ENCODE measurements at regions not wholly inside any gene's neighbourhood (a gene's known extent, or its start where the extent isn't known, plus 50 kb on each side); places are given as distances from the start of the nearest gene placed in this dataset.

GRCh38 chrX:40449396-40449795 lies 131.4 kb upstream of the ATP6AP2 start:
- DNase-seq, result no peak

GRCh38 chrX:40448793-40449192 lies 132.0 kb upstream of the ATP6AP2 start:
- DNase-seq, result no peak

- DNase-seq, result no peak
Observed at GRCh38 chrX:40446921-40447320, 133.8 kb upstream of the ATP6AP2 start.

DNA sequence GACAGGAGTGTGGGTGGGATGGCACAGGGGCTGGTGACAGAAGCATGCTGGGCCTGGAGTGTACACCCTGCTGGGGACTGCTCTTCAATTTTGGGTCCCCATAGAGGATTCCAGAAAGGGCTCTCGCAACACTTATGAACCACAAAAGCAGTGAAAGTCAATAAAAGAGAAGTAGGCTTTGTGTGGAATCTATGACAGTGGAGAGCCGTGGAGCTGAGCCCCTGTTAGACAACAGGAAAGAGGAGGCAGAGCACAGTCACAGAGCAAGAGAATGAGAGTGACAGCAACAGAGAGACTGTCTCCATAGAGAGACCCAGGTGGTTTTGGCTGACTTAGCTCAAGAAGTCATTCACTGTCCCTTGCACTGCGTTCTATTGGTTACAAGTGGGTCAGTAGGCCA lies 135.1 kb upstream of the ATP6AP2 start:
- DNase-seq, result no peak

DNA sequence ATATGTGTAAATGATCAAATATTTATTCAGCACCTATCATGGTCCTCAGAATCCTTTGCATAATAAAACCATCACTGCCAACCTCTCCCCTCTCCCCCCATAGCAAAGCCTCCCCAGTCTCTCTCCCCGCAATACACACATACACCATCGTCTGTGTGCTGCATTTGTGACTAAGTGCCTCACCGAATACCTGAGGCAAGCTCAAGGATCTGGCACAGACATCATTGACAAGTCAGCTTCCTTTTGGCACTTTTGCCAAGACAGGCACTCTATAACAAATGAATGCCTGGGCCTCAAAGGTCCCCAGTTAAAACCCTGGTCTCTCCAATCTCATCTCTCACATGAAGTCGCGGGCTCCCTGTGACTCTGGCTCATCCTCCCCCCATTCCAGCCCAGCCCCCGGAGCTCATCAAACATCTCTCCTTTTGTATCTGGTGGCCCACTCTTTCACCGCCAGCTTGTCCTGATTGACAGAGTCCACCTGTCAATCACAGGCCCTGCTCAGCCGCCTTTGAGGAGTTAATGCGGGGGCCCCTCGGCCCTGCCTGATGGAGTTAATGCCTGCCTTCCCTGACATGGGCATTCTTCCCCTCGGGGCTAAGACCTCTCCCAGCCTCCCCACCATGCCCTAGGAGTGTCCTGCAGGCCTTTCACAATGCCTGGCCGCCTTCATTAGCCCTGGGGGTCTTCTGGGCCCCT lies 135.8 kb upstream of the ATP6AP2 start:
- DNase-seq, result no peak

DNA sequence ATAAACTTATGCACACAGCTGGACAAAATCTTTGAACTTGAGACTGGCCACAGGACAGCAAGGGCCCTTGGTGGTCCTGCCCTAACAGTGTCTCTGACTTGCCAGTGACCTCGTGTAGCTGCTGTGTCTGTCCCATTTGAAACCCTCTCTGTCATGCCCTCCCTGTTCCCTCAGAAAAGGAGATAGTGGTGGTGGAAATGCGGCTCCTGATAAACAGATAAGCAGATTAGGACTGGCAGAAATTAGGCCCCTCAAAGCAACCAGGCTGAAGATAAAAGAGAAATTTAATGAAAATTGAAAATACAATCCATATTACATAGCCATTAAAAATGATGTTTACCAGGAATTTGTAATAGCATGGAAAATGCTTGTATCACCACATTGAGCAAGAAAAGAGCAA lies 136.6 kb upstream of the ATP6AP2 start:
- no peak for DNase-seq

DNA sequence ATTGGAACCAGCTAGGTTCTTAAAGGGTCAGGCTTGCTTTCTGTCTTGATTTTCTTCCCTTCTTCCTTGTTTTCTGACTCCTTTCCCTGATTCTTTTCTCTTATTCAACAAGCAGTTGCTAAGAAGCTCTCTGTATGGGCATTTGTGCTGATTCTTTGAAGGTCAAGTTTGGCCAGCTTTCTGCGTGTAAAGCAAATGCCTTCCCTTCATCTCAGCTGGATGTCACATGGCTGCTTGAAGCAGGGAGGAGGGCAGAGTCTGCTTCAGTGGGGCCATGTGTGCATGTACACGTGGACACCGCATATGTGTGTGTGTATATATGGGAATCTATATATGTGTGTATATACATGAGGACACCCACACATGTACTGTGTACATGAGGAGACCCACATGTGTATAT lies 139.9 kb upstream of the ATP6AP2 start:
- DNase-seq, result no peak

DNA sequence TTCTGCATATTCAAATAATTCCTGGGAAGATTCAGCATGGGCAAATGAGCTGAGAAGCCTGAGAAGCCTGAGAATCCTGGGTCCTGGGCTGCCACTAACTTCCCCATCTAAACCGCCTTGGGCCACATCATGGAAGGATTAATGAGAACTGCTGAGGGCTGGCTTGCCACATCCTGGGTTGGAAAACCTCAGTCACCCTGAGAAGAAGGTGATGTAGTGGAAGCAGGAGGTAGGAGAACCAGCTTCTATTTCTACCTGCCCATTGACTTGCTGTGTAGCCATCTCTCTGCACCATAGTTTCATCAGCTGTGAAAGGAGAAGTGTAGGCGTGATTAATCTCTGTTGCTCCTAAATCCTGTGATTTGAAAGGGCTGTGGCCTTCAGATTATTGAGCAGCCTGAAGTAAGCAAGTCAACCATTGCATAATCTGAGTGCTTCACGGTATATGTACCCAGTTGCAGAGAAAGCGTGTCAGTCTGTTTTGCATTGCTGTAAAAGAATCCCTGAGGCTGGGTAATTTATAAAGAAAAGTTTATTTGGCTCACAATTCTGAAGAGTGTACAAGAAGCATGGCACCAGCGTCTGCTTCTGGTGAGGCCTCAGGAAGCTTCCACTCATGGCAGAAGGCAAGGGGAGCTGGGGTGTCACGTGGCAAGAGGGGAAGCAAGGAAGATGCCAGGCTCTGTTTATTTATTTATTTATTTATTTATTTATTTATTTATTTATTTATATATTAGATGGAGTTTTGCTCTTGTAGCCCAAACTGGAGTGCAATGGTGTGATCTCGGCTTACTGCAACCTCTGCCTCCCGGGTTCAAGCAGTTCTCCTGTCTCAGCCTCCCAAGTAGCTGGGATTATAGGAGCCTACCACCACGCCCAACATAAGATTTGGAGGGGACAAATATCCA lies 140.9 kb upstream of the ATP6AP2 start:
- DNase-seq, result no peak

- no peak for DNase-seq
Observed at GRCh38 chrX:40437348-40437747, 143.4 kb upstream of the ATP6AP2 start.

DNA sequence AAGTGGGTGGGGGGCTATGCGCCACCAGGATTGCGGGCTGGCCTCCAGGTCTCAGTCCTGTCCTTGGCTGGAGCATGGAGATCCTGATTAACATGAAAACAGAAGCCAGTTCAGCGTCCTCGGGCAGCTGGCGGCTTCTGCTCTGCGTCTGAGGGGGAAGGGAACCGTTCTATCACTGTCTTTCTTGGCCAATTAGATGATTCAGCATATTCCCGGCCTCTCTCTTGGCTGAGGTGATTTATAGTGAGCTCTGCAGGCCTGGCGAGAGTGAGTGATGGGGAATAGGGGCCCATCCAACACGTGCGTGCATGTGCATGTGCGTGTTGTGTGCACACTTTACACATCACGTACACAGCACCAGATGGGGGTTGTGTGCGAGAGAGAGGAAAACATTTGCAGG lies 145.8 kb upstream of the ATP6AP2 start:
- no peak for DNase-seq

DNA sequence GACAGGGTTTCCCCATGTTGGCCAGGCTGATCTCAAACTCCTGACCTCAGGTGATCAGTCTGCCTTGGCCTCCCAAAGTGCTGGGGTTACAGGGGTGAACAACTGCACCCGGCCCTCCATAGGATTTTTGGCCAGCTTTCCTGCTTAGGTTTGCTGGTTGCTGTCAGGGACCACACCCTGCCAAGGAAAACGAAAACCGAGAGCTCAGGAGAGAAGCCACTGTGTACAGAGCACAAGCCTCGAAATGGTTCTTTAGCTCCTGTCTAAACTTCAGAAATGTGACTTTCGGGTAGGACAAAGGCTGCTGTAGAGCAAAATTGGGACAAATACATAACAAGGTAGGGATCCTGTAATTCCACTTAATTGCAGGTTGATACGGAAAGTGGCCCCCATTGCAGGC lies 146.3 kb upstream of the ATP6AP2 start:
- no peak for DNase-seq

DNA sequence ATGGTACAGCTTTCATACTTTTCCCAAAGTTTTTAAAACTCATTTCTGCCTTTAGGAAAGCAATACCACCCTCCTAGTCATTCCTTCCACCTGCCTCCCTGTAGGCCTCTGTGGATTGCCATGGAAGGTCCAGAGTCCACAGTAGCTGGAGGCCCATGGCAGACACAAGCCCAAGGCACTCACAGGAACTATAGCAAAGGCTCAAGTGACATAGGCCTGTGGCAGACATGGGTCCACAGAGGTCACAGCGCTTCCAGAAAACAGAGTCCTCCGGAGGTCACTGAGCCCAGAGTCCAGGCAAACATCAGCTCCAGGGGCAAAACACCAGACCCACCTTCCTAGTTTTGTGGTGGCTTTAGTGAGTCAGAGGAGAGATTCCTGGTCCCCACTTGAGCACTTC lies 147.6 kb upstream of the ATP6AP2 start:
- DNase-seq, result no peak

DNA sequence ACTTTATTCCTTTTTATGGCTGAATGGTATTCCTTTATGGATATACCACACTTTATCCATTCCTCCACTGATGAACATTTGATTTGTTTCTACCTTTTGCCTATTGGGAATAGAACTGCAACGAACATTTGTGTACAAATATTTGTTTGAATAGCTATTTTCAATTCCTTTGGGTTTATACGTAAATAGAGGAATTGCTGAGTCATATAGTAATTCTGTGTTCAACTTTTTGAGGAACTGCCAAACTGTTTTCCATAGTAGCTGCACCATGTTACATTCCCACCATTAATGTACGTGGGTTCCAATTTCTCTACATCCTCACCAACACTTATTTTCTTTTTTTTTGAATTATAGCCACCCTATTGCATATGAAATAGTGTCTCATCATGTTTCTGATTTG lies 156.5 kb upstream of the ATP6AP2 start:
- DNase-seq, result no peak

DNA sequence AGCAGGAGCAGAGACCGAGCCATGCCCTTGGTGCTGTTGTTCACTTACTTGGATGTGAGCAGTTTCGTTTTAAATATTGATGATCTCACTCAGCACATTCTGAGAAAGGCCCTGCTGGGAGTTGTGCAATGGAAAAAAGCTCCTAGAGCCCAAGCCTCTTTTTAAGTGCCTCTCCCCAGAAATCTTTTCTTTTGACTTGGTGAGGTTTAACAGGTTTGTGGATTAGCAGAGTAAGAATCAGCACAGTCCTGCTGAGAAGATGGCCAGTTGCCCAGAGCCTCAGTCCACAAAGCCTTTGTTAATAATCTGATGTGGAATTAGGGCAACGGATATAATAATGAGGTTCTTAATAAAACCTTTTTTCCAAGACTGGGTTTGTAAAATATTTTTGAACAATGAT lies 157.5 kb upstream of the ATP6AP2 start:
- DNase-seq, result no peak

DNA sequence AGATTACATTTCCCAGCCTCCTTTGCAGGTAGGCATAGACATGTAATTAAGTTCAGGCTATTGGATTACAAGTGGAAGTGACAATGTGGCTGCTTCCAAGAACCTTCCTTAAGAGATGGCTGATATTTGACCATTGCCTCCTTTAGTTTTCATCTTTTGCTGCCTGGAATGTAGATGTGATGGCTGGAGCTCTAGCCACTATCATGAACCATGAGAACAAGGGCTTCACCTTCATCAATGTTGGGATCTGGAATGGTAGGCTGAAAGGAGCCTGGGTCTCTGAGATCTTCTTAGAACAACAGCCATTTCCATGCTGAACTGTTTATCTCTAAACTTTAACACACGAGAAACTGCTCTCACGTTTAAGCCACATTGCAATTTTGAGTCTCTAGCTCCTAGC lies 158.7 kb upstream of the ATP6AP2 start:
- no peak for DNase-seq

DNA sequence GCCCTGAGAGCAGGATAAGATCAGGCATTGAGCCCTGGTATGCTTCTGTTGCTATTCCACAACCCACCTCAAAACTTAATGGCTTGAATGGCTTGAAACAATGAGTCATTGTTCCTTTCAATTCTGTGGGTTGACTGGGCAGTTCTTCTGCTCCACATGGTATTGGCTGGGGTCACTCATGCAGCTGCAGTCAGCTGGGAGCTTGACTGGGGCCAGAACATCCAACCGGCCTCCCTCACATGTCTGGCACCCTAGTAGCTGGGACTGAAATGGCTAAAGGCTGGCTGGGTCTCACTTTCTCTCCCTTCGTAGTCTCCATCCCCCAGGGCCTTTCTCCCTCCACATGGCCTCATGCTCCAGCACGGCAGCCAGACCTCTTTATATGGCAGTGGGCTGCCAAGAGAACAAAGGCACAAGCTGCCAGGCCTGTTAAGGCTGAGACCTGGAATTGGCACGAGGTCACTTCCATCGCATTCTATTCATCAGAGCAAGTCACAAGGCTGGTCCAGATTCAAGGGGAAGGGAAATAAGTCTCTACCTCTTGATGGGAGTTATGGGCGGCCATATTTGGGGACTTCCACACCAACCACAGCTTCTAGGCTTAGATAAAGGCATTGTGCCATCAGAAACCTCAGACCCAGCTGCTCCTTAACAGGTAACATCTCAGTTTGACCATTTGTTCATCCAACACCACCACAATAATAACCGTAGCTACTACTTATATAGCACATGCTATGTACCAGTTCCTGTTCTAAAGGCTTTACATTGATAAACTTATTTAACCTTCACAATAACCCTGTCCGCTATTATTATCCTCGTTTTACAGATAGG lies 159.7 kb upstream of the ATP6AP2 start:
- no peak for DNase-seq

- no peak for DNase-seq
Observed at GRCh38 chrX:40418813-40419195, 162.0 kb upstream of the ATP6AP2 start.

GRCh38 chrX:40418146-40418812 lies 162.5 kb upstream of the ATP6AP2 start:
- DNase-seq, result no peak

DNA sequence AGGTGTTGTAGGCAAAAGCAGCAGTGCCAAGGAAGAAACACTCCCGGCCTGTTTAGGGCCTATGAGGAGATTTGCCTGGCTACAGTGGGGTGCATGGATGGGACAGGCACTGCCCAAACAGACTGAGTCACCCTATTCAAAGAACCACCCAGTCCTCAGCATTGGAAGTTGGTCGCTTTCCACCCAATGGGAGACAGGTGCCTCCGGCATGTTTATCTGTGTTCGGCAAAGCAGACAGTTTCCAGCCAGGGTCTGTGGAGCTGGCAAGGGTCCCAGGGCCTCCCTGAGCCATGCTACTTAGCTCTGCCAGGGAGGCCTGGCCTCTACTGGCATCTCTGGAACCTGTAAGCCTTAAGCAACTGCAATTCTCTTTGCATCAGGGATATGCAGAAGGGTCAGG lies 165.1 kb upstream of the ATP6AP2 start:
- no peak for DNase-seq

- no peak for DNase-seq
Observed at GRCh38 chrX:40414335-40414734, 166.4 kb upstream of the ATP6AP2 start.

GRCh38 chrX:40411340-40412111 lies 169.2 kb upstream of the ATP6AP2 start:
- DNase-seq, result no peak

- no peak for DNase-seq
Observed at GRCh38 chrX:40410859-40411258, 169.9 kb upstream of the ATP6AP2 start.

Measured in activated CD4-positive, alpha-beta T cell treated with anti-CD3 and anti-CD28 coated beads, Interleukin-2, amount 50 U/mL, for 1 hour (primary cell).